Stomach (tissue), 8 donors: ENCODE measurements at regions not wholly inside any gene's neighbourhood (a gene's known extent, or its start where the extent isn't known, plus 50 kb on each side); places are given as distances from the start of the nearest gene placed in this dataset.

Experiments used
- DNase-seq, 2 donors: peaks; one replicate each; pipeline versions ENCODE4 v3.0.0 to v3.0.0-alpha.2; 2013 to 2019
- H3K27ac ChIP-seq, 5 donors: fragments of 200-600 bp in 4 of 5; sonication (generic) in 4 of 5; one replicate each; pipeline ENCODE4 v1.5.1; 2013 to 2019; ENCODE audit warnings: mild to moderate bottlenecking in 1 of 5, moderate library complexity in 1 of 5
- H3K27me3 ChIP-seq, 3 donors: fragments of 200-600 bp; sonication (generic); one replicate each; pipeline ENCODE4 v1.5.1; 2017 to 2019; ENCODE audit warnings: mixed run types in 1 of 3
- H3K36me3 ChIP-seq, 4 donors: fragments of 200-600 bp; sonication (generic); 1 replicate in 3 of 4; 2 replicates in 1 of 4; pipeline ENCODE4 v1.5.1; 2016 to 2019
- H3K4me1 ChIP-seq, 4 donors: fragments of 200-600 bp; sonication (generic); one replicate each; pipeline ENCODE4 v1.5.1; 2016 to 2019
- H3K4me3 ChIP-seq, 4 donors: fragments of 200-600 bp; sonication (generic) in 3 of 4; one replicate each; pipeline ENCODE4 v1.5.1; 2016 to 2019; ENCODE audit warnings: mild to moderate bottlenecking in 1 of 4
- H3K9me3 ChIP-seq, 4 donors: fragments of 200-600 bp; sonication (generic); one replicate each; pipeline ENCODE4 v1.5.1; 2016 to 2019
- EP300 ChIP-seq: sonication (generic); formaldehyde crosslinking; IDR thresholded peaks from one replicate; pipeline ENCODE4 v1.6.1; 2017; ENCODE audit warnings: antibody characterized with exemption
- POLR2A ChIP-seq, 4 donors: fragments of 450-650 bp; IDR thresholded peaks; one replicate each; pipeline ENCODE4 v1.6.1; 2016; ENCODE audit warnings: antibody characterized with exemption in 4 of 4, control low read depth in 2 of 4, mild to moderate bottlenecking in 1 of 4, moderate library complexity in 1 of 4
- POLR2AphosphoS5 ChIP-seq, 3 donors: sonication (generic); formaldehyde crosslinking; IDR thresholded peaks; one replicate each; pipeline ENCODE4 v1.6.1; 2016; ENCODE audit warnings: antibody characterized with exemption in 3 of 3
- WGBS, 5 donors: extraction: QIAGEN DNeasy Blood & Tissue Kit in 3 of 5; methylation state at CpG; one replicate each; pipeline versions ENCODE4 v1.1.5 to v1.1.7; 2013 to 2018; 5-methylcytosine and 5-hydroxymethylcytosine counted together
- intact Hi-C: fragments of 100-400 bp; cut with DNase I; formaldehyde crosslinking; loops from one replicate; pipeline ENCODE4 v1.15.1; 2023; ENCODE audit warnings: low total_unique reads
- TF ChIP-seq, protein P1 (sequence below), 7 experiments: fragments of 450-650 bp in 4 of 7; fragments of 200-600 bp in 3 of 7; sonication (generic) in 3 of 7; IDR thresholded peaks; one replicate each; pipeline ENCODE4 v1.5.1; 2016 to 2019; ENCODE audit warnings: antibody characterized with exemption in 7 of 7, control low read depth in 2 of 7, mild to moderate bottlenecking in 1 of 7
- donor health status: healthy with polysubstance abuse.
- donor health status: Bipolar disorder and iron deficiency.
- donor health status: healthy.

DNA sequence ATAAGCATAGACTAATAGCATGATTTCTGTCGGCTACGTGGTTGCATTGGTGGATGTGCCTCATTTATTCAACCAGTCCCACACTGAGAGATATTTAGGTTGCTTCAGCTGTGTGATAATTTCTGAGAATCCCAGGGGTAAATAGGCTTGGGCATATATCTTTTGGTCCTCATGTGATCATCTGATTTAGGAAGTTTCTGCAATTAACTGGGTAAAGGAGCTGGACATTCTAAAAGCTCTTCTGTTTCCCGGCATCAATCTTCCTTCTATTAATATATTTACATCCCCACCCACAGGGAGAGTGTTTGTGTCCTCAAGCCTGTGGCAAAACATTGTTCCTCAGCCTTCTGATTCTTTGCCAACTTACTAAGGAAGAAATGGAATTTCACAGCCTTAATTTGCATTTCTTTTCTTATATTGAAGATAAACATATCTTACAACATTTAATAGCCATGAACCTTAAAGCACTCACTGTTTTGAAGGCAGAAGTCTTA lies 431.6 kb downstream of the RFC3 start:
- no peak for DNase-seq
- no peak for TF ChIP-seq POLR2AphosphoS5 (IDR thresholded peaks at IDR 0.05)
- TF ChIP-seq, protein P1, sequence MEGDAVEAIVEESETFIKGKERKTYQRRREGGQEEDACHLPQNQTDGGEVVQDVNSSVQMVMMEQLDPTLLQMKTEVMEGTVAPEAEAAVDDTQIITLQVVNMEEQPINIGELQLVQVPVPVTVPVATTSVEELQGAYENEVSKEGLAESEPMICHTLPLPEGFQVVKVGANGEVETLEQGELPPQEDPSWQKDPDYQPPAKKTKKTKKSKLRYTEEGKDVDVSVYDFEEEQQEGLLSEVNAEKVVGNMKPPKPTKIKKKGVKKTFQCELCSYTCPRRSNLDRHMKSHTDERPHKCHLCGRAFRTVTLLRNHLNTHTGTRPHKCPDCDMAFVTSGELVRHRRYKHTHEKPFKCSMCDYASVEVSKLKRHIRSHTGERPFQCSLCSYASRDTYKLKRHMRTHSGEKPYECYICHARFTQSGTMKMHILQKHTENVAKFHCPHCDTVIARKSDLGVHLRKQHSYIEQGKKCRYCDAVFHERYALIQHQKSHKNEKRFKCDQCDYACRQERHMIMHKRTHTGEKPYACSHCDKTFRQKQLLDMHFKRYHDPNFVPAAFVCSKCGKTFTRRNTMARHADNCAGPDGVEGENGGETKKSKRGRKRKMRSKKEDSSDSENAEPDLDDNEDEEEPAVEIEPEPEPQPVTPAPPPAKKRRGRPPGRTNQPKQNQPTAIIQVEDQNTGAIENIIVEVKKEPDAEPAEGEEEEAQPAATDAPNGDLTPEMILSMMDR (IDR thresholded peaks at IDR 0.05), result no peak
- TF ChIP-seq POLR2A (IDR thresholded peaks at IDR 0.05), result no peak
- no peak for TF ChIP-seq EP300
- 73 to 88% (median 77%) methylated on average over 3 of the region's 3 CpGs for WGBS, 5 donors
- Histone ChIP-seq H3K27ac (no peak overlapping the region), H3K9me3 (no peaks in the 10 kb centered on the region), H3K4me3 (no peak overlapping the region), H3K36me3 (no peaks in the 10 kb centered on the region), H3K4me1 (no peaks in the 10 kb centered on the region), H3K27me3 (no peaks in the 10 kb centered on the region)
- intact Hi-C loops, result no loop called here

DNA sequence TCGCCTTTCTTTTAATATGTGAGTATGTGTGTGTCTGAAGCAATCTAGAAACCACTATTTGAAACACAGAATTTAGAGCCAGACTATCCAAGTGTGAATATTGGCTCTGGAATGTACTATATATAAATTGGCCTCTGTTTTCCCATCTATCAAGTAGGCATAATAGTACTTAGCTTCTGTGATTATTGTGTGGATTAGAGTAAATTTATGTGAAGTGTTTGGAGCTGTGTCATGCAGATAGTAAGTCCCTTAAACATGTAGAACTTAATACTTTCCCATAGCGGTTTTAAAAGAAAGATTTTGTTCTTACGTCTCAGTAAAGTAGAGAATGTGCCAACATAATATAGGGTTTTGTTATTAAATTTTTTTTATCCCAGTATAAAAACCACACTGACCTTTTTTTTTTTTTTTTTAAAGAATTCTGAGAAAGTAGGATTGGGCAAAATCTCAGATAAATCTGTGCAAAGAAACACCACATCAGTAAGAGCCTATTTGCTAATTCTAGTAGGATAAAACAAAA lies 432.3 kb downstream of the RFC3 start:
- Histone ChIP-seq H3K27me3 (no peaks in the 10 kb centered on the region), H3K4me1 (no peaks in the 10 kb centered on the region), H3K36me3 (no peaks in the 10 kb centered on the region), H3K27ac (no peak overlapping the region), H3K4me3 (no peak overlapping the region), H3K9me3 (no peaks in the 10 kb centered on the region)
- 80 to 91% (median 88%) methylated on average over 3 of the region's 3 CpGs for WGBS, 5 donors
- intact Hi-C loops, result no loop called here
- no peak for DNase-seq
- TF ChIP-seq, protein P1 (IDR thresholded peaks at IDR 0.05), result no peak
- TF ChIP-seq POLR2A (IDR thresholded peaks at IDR 0.05), result no peak
- TF ChIP-seq POLR2AphosphoS5 (IDR thresholded peaks at IDR 0.05), result no peak
- TF ChIP-seq EP300, result no peak

DNA sequence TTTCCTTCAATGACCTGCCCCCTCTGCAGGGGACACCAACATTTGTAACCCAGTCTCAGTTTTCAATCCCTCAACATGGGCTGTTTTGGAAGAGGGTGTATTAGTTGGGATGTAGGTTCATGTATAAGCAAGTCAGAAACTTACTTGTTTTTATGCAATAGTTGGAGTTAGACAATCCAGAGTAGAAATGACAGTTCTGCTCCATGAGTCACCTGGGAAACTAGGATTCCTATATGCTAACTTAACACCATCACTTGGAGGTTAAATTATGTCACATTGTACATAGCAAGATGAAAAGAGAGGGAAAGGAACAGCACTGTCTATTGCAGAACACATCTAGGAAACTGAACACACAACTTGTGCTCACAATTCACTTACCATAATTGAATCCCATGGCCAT lies 436.4 kb downstream of the RFC3 start:
- intact Hi-C loops, result no loop called here

DNA sequence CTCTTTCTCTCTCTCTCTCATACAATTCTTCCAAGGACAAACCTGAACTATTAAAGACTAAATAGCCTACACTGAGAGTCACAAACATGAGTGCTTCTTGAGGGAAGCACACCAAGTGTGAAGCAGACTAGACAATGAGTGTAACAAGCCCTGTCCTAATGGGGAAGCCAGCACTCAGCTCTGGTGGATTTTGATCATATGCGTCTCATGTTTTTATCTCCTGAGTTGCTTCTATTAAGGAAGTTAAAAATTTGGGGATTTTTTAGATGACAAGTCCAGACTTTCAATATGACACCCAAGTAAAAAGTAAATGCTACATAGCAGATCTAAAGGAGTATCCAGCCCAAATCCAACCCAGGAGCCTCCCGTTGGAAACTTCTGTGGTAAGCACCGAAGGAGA lies 437.8 kb downstream of the RFC3 start:
- intact Hi-C loops, result no loop called here
- no peaks in the 10 kb centered on the region for H3K36me3 ChIP-seq
- TF ChIP-seq POLR2AphosphoS5 (IDR thresholded peaks at IDR 0.05), result no peak
- no peak for TF ChIP-seq EP300
- TF ChIP-seq POLR2A (IDR thresholded peaks at IDR 0.05), result no peak
- TF ChIP-seq, protein P1 (IDR thresholded peaks at IDR 0.05), result no peak
- H3K9me3 ChIP-seq, result peaks cover 0 to under 1% (median 0%) of the 10 kb centered on the region in 4 donors
- H3K27me3 ChIP-seq, result no peaks in the 10 kb centered on the region
- H3K27ac ChIP-seq, result no peak overlapping the region
- DNase-seq, result no peak
- H3K4me3 ChIP-seq, result no peak overlapping the region
- 82 to 94% (median 91%) methylated on average over 3 of the region's 3 CpGs for WGBS, 5 donors
- H3K4me1 ChIP-seq, result no peaks in the 10 kb centered on the region

More for the DNA sequence above, 436.4 kb downstream of the RFC3 start:
- H3K27ac ChIP-seq, result no peak overlapping the region
- no peak for TF ChIP-seq POLR2A (IDR thresholded peaks at IDR 0.05)
- no peak for TF ChIP-seq EP300
- TF ChIP-seq, protein P1 (IDR thresholded peaks at IDR 0.05), result no peak
- TF ChIP-seq POLR2AphosphoS5 (IDR thresholded peaks at IDR 0.05), result no peak
- H3K4me1 ChIP-seq, result no peaks in the 10 kb centered on the region
- H3K4me3 ChIP-seq, result no peak overlapping the region
- no peak for DNase-seq
- H3K27me3 ChIP-seq, result no peaks in the 10 kb centered on the region
- no peaks in the 10 kb centered on the region for H3K9me3 ChIP-seq
- H3K36me3 ChIP-seq, result no peaks in the 10 kb centered on the region
